GM12892 (cell line): ENCODE measurements at regions not wholly inside any gene's neighbourhood (a gene's known extent, or its start where the extent isn't known, plus 50 kb on each side); places are given as distances from the start of the nearest gene placed in this dataset.

Experiments used
- POLR2A ChIP-seq: IDR thresholded peaks from 2 replicates; pipeline ENCODE4 v1.6.1; 2011; ENCODE audit warnings: low read depth, low read length, control low read depth
- POLR2AphosphoS5 ChIP-seq: IDR thresholded peaks from 2 replicates; pipeline ENCODE4 v1.6.1; 2011; ENCODE audit warnings: low read depth, low read length, control low read depth

DNA sequence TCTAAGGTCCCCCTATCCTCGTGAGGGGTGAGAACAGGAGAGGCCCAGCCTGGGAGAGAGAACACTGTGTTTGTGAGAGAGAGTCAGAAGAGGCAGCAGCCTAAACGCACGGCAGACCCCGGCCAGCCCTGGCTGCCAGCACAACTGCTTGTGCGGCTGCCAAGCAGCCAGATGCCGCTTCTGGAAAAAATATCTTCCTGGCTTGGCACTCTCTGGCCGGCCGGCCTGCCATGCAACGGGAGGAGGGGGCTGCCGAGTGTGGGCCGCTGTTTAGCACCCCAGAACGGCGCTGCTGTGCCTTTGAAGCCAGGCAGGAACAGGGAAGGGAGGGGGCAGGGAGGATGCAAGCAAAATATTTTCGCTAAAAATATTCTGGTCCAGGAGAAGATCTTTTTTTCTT is 105.0 kb downstream of the FGF18 start:
- TF ChIP-seq POLR2AphosphoS5 (no peak), POLR2A (no peak)
